Liver (tissue), 8 donors: ENCODE measurements at regions not wholly inside any gene's neighbourhood (a gene's known extent, or its start where the extent isn't known, plus 50 kb on each side); places are given as distances from the start of the nearest gene placed in this dataset.

Source experiments
- DNase-seq: peaks from one replicate; pipeline ENCODE4 v3.0.0-alpha.2; 2017; ENCODE audit warnings: low spot score
- H3K27ac ChIP-seq, 2 donors: one replicate each; pipeline ENCODE4 v1.7.0; 2013; ENCODE audit warnings: inconsistent platforms in 2 of 2, low read length in 2 of 2, control low read depth in 1 of 2, low read depth in 1 of 2, mild to moderate bottlenecking in 1 of 2
- H3K27me3 ChIP-seq, 4 donors: one replicate each; pipeline versions ENCODE4 v1.6.1 to v1.7.0; 2013; ENCODE audit warnings: low read length in 3 of 4, inconsistent platforms in 1 of 4, mild to moderate bottlenecking in 1 of 4, moderate library complexity in 1 of 4; ENCODE audit not compliant: control insufficient read depth in 4 of 4, insufficient read depth in 4 of 4
- H3K36me3 ChIP-seq, 4 donors: one replicate each; pipeline versions ENCODE4 v1.6.1 to v1.7.0; 2013; ENCODE audit warnings: low read length in 3 of 4, mild to moderate bottlenecking in 3 of 4, low read depth in 1 of 4, moderate library complexity in 1 of 4; ENCODE audit not compliant: control insufficient read depth in 4 of 4, insufficient read depth in 3 of 4
- H3K4me1 ChIP-seq, 4 donors: one replicate each; pipeline versions ENCODE4 v1.6.1 to v1.7.0; 2013; ENCODE audit warnings: low read length in 3 of 4, mild to moderate bottlenecking in 3 of 4, moderate library complexity in 1 of 4; ENCODE audit not compliant: control insufficient read depth in 4 of 4, insufficient read depth in 4 of 4
- H3K4me3 ChIP-seq, 3 donors: one replicate each; pipeline versions ENCODE4 v1.6.1 to v1.7.0; 2013; ENCODE audit warnings: low read length in 3 of 3, control low read depth in 1 of 3, low read depth in 1 of 3, mild to moderate bottlenecking in 1 of 3
- H3K9ac ChIP-seq, 2 donors: one replicate each; pipeline ENCODE4 v1.7.0; 2013; ENCODE audit warnings: low read length in 2 of 2, mild to moderate bottlenecking in 2 of 2, moderate library complexity in 2 of 2, control low read depth in 1 of 2, low read depth in 1 of 2
- H3K9me3 ChIP-seq, 4 donors: one replicate each; pipeline versions ENCODE4 v1.6.1 to v1.7.0; 2013; ENCODE audit warnings: low read length in 3 of 4; ENCODE audit not compliant: control insufficient read depth in 4 of 4
- ATF3 ChIP-seq: IDR thresholded peaks from 2 replicates; pipeline ENCODE4 v1.6.1; 2016; ENCODE audit warnings: antibody characterized with exemption
- CTCF ChIP-seq: fragments of 150-350 bp; IDR thresholded peaks from 2 replicates; pipeline ENCODE4 v1.5.1; 2017; ENCODE audit warnings: improper control_type of control experiment, low read depth, low read length; ENCODE audit not compliant: missing input control
- EGR1 ChIP-seq, 2 donors: IDR thresholded peaks; 2 replicates each; pipeline ENCODE4 v1.6.1; 2016 to 2018; ENCODE audit warnings: antibody characterized with exemption in 2 of 2, low read depth in 2 of 2
- FOXA1 ChIP-seq: IDR thresholded peaks from 2 replicates; pipeline ENCODE4 v1.6.1; 2016; ENCODE audit warnings: antibody characterized with exemption
- FOXA2 ChIP-seq: IDR thresholded peaks from 2 replicates; pipeline ENCODE4 v1.6.1; 2016; ENCODE audit warnings: antibody characterized with exemption
- GABPA ChIP-seq, 2 donors: IDR thresholded peaks in 1 of 2; conservative IDR thresholded peaks in 1 of 2; 2 replicates each; pipeline ENCODE4 v1.6.1; 2016; ENCODE audit warnings: antibody characterized with exemption in 2 of 2, mild to moderate bottlenecking in 1 of 2, moderate library complexity in 1 of 2
- HNF4A ChIP-seq, 2 donors: conservative IDR thresholded peaks; 2 replicates each; pipeline ENCODE4 v1.6.1; 2016; ENCODE audit warnings: antibody characterized with exemption in 2 of 2, mild to moderate bottlenecking in 2 of 2
- HNF4G ChIP-seq: IDR thresholded peaks from 2 replicates; pipeline ENCODE4 v1.6.1; 2016; ENCODE audit warnings: antibody characterized with exemption
- JUND ChIP-seq, 2 donors: IDR thresholded peaks; 2 replicates each; pipeline ENCODE4 v1.6.1; 2016; ENCODE audit warnings: antibody characterized with exemption in 2 of 2
- MAX ChIP-seq: IDR thresholded peaks from 2 replicates; pipeline ENCODE4 v1.6.1; 2016; ENCODE audit warnings: antibody characterized with exemption
- NR2F2 ChIP-seq: IDR thresholded peaks from 2 replicates; pipeline ENCODE4 v1.6.1; 2016; ENCODE audit warnings: antibody characterized with exemption
- RAD21 ChIP-seq, 2 donors: IDR thresholded peaks; 2 replicates each; pipeline ENCODE4 v1.6.1; 2016; ENCODE audit warnings: antibody characterized with exemption in 2 of 2, mild to moderate bottlenecking in 2 of 2
- REST ChIP-seq: IDR thresholded peaks from 2 replicates; pipeline ENCODE4 v1.6.1; 2016; ENCODE audit warnings: antibody characterized with exemption, mild to moderate bottlenecking
- RXRA ChIP-seq, 2 donors: IDR thresholded peaks; 2 replicates each; pipeline ENCODE4 v1.6.1; 2017 to 2018; ENCODE audit warnings: antibody characterized with exemption in 2 of 2, mild to moderate bottlenecking in 1 of 2
- SP1 ChIP-seq: IDR thresholded peaks from 2 replicates; pipeline ENCODE4 v1.6.1; 2018; ENCODE audit warnings: antibody characterized with exemption, mild to moderate bottlenecking
- YY1 ChIP-seq: IDR thresholded peaks from 2 replicates; pipeline ENCODE4 v1.6.1; 2016; ENCODE audit warnings: antibody characterized with exemption, mild to moderate bottlenecking
- ZBTB33 ChIP-seq: IDR thresholded peaks from 2 replicates; pipeline ENCODE4 v1.6.1; 2016; ENCODE audit warnings: antibody characterized with exemption
- WGBS: extraction: QIAGEN DNeasy Blood & Tissue Kit; methylation state at CpG from one replicate; pipeline ENCODE4 v1.1.7; 2013; 5-methylcytosine and 5-hydroxymethylcytosine counted together
- donor health status: healthy.
- donor health status: healthy.
- donor health status: healthy.
- donor health status: healthy.
- donor health status: healthy.

GRCh38 chr6:919500-919899 lies 226.6 kb upstream of the EXOC2 start (continued):
- TF ChIP-seq MAX (no peak), GABPA (IDR thresholded peaks at IDR 0.05 in 1 of 2, conservative IDR thresholded peaks at IDR 0.05 in 1 of 2) (no peak), RAD21 (IDR thresholded peaks at IDR 0.05) (no peak), EGR1 (IDR thresholded peaks at IDR 0.05; ENCODE audit: low read depth in 2 of 2) (no peak)

- Histone ChIP-seq H3K4me1 (peaks cover 0 to 3% (median 0%) of the 10 kb centered on the region in 4 donors), H3K36me3 (no peaks in the 10 kb centered on the region), H3K9ac (no peak overlapping the region), H3K9me3 (peaks cover 0 to 10% (median 6%) of the 10 kb centered on the region in 4 donors), H3K27ac (no peak overlapping the region), H3K4me3 (no peak overlapping the region), H3K27me3 (no peaks in the 10 kb centered on the region)
- WGBS = 87% methylated on average over 3 of the region's 3 CpGs
- peak; percentile 6 for DNase-seq
- TF ChIP-seq MAX = no peak
- no peak for TF ChIP-seq HNF4G
- no peak for TF ChIP-seq NR2F2
- no peak for TF ChIP-seq EGR1 (IDR thresholded peaks at IDR 0.05; ENCODE audit: low read depth in 2 of 2)
- TF ChIP-seq CTCF = no peak
- no peak for TF ChIP-seq JUND (IDR thresholded peaks at IDR 0.05)
- TF ChIP-seq GABPA (IDR thresholded peaks at IDR 0.05 in 1 of 2, conservative IDR thresholded peaks at IDR 0.05 in 1 of 2) = no peak
- TF ChIP-seq SP1 = no peak
- no peak for TF ChIP-seq FOXA2
- TF ChIP-seq ZBTB33 = no peak
- TF ChIP-seq YY1 = no peak
- TF ChIP-seq HNF4A (conservative IDR thresholded peaks at IDR 0.05) = no peak
- no peak for TF ChIP-seq ATF3
- no peak for TF ChIP-seq FOXA1
These were observed 225.0 kb upstream of the EXOC2 start for GRCh38 chr6:917939-918338.

GRCh38 chr6:917296-917695 lies 224.4 kb upstream of the EXOC2 start:
- Histone ChIP-seq H3K36me3 (no peaks in the 10 kb centered on the region), H3K4me1 (peaks cover 0 to 4% (median 1%) of the 10 kb centered on the region in 4 donors), H3K27me3 (no peaks in the 10 kb centered on the region), H3K4me3 (no peak overlapping the region), H3K9ac (no peak overlapping the region), H3K27ac (no peak overlapping the region), H3K9me3 (peaks cover 0 to 10% (median 6%) of the 10 kb centered on the region in 4 donors)
- TF ChIP-seq RXRA (IDR thresholded peaks at IDR 0.05) = peak; percentile 39 to 41
- no peak for TF ChIP-seq REST
- 32% methylated on average over 2 of the region's 2 CpGs for WGBS
- peak; percentile 20 for DNase-seq
